ENCODE measurements at regions not wholly inside any gene's neighbourhood (a gene's known extent, or its start where the extent isn't known, plus 50 kb on each side); places are given as distances from the start of the nearest gene placed in this dataset.

DNA sequence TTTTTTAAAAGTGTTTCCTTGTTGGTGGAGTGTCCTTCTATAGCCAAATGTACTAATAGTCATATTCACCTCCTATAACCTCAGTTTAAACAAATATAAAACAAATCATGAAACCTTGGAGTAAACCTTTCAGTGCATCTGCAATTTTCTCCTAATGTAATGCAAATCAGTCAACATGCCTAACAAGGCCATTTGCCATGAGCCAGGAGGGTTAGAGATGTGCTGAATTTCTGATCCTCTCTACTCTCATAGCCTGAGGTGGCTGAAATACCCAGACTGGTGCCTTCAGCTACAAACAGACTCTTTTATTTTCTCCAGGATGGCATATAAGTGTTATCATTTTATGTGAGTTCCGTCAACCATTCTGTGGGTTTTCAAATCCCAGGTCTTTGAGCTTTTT lies 908.1 kb downstream of the GALC start:
- Histone ChIP-seq H3K4me3 (replicated peaks in 1 of 3; ENCODE audit: insufficient read depth in 1 of 3, low read depth in 1 of 3, low read length in 3 of 3) (no peak overlapping the region), H3K27me3 (ENCODE audit: control insufficient read depth in 2 of 2, insufficient read depth in 2 of 2, low read length in 2 of 2) (no peaks in the 10 kb centered on the region), H3K79me2 (ENCODE audit: control insufficient read depth, insufficient read depth, low read length) (no peaks in the 10 kb centered on the region), H3K9me1 (replicated peaks; ENCODE audit: control insufficient read depth, extremely low read depth, insufficient read depth, low read length) (no peaks in the 10 kb centered on the region), H3K9ac (replicated peaks; ENCODE audit: extremely low read depth, insufficient read depth, low read length) (no peak overlapping the region), H3K4me2 (ENCODE audit: insufficient read depth, low read length) (no peak overlapping the region), H3K36me3 (ENCODE audit: control insufficient read depth in 2 of 2, extremely low read depth in 1 of 2, insufficient read depth in 2 of 2, low read length in 2 of 2) (no peaks in the 10 kb centered on the region), H3K9me3 (replicated peaks; ENCODE audit: control insufficient read depth, insufficient read depth, low read length) (peaks cover 4% of the 10 kb centered on the region), H4K20me1 (replicated peaks; ENCODE audit: control insufficient read depth, extremely low read depth, insufficient read depth, low read length) (no peaks in the 10 kb centered on the region), H3K4me1 (ENCODE audit: control insufficient read depth, extremely low read depth, insufficient read depth, low read length) (no peaks in the 10 kb centered on the region), H3K27ac (ENCODE audit: insufficient read depth, low read depth, low read length) (no peak overlapping the region), H2AFZ (ENCODE audit: low read depth, low read length) (no peak overlapping the region)
- TF ChIP-seq, protein P1, sequence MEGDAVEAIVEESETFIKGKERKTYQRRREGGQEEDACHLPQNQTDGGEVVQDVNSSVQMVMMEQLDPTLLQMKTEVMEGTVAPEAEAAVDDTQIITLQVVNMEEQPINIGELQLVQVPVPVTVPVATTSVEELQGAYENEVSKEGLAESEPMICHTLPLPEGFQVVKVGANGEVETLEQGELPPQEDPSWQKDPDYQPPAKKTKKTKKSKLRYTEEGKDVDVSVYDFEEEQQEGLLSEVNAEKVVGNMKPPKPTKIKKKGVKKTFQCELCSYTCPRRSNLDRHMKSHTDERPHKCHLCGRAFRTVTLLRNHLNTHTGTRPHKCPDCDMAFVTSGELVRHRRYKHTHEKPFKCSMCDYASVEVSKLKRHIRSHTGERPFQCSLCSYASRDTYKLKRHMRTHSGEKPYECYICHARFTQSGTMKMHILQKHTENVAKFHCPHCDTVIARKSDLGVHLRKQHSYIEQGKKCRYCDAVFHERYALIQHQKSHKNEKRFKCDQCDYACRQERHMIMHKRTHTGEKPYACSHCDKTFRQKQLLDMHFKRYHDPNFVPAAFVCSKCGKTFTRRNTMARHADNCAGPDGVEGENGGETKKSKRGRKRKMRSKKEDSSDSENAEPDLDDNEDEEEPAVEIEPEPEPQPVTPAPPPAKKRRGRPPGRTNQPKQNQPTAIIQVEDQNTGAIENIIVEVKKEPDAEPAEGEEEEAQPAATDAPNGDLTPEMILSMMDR (IDR thresholded peaks at IDR 0.05; ENCODE audit: extremely low read depth in 1 of 2, insufficient read depth in 1 of 2, low read depth in 1 of 2, low read length in 2 of 2), result no peak
- no peak for TF ChIP-seq FOS (IDR thresholded peaks at IDR 0.05; ENCODE audit: borderline replicate concordance, insufficient read depth, low read length)
- no TSS peak for BruUV-seq (replicated peaks)
- dilution Hi-C loops (cut with MboI; ENCODE audit: extremely low pct_ligation_motif_present, low sequenced_read_pairs), result no loop called here
- FAIRE-seq (no peak), DNase-seq (ENCODE audit: low read depth, low spot score) (no peak)
- CTCF ChIA-PET, result no interaction called here
- POLR2A ChIA-PET, result no interaction called here
- intact Hi-C loops (cut with micrococcal nuclease), result no loop called here

DNA sequence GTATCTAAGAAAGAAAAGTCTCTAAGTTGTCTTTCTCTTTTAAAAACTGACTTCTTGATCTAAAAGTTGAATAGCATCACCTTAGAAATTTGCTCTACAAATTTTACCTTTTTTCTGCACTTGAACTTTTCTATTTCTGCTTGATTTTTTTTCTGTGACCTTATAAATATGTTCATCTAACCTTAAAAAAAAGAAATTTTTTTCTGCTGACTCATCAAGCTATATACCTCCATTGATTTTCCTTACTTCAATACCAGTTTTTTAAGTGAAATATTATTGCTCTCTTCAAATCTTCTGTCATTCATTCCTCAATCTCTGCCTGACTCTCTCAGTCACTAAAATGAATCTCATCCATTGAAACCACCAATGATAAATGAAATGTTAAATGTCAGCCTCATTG lies 910.1 kb downstream of the GALC start:
- H3K27me3 ChIP-seq (ENCODE audit: control insufficient read depth in 2 of 2, insufficient read depth in 2 of 2, low read length in 2 of 2), result no peaks in the 10 kb centered on the region
- H3K4me3 ChIP-seq (replicated peaks in 1 of 3; ENCODE audit: insufficient read depth in 1 of 3, low read depth in 1 of 3, low read length in 3 of 3), result no peak overlapping the region
- dilution Hi-C loops (cut with MboI; ENCODE audit: extremely low pct_ligation_motif_present, low sequenced_read_pairs) (no loop called here), intact Hi-C loops (cut with micrococcal nuclease) (no loop called here)
- POLR2A ChIA-PET, result no interaction called here
- H2AFZ ChIP-seq (ENCODE audit: low read depth, low read length), result no peak overlapping the region
- H3K4me2 ChIP-seq (ENCODE audit: insufficient read depth, low read length), result no peak overlapping the region
- FAIRE-seq (no peak), DNase-seq (ENCODE audit: low read depth, low spot score) (no peak)
- no peaks in the 10 kb centered on the region for H3K79me2 ChIP-seq (ENCODE audit: control insufficient read depth, insufficient read depth, low read length)
- no peaks in the 10 kb centered on the region for H4K20me1 ChIP-seq (replicated peaks; ENCODE audit: control insufficient read depth, extremely low read depth, insufficient read depth, low read length)
- H3K36me3 ChIP-seq (ENCODE audit: control insufficient read depth in 2 of 2, extremely low read depth in 1 of 2, insufficient read depth in 2 of 2, low read length in 2 of 2), result no peaks in the 10 kb centered on the region
- CTCF ChIA-PET, result no interaction called here
- H3K9me1 ChIP-seq (replicated peaks; ENCODE audit: control insufficient read depth, extremely low read depth, insufficient read depth, low read length), result no peaks in the 10 kb centered on the region
- TF ChIP-seq POLR2A (IDR thresholded peaks at IDR 0.05; ENCODE audit: low read depth, low read length) (no peak), GATA2 (IDR thresholded peaks at IDR 0.05; ENCODE audit: insufficient read depth, insufficient read length, low read depth, low read length) (no peak), EZH2 (IDR thresholded peaks at IDR 0.05; ENCODE audit: borderline replicate concordance, low read depth, low read length, severe bottlenecking) (no peak), JUN (IDR thresholded peaks at IDR 0.05; ENCODE audit: borderline replicate concordance, insufficient read depth, insufficient read length, low read depth) (no peak), POLR2AphosphoS5 (IDR thresholded peaks at IDR 0.05; ENCODE audit: insufficient read depth, low read depth, low read length) (no peak), MYC (IDR thresholded peaks at IDR 0.05; ENCODE audit: low read depth, low read length) (no peak), FOS (IDR thresholded peaks at IDR 0.05; ENCODE audit: borderline replicate concordance, insufficient read depth, low read length) (no peak)
- TF ChIP-seq, protein P2, sequence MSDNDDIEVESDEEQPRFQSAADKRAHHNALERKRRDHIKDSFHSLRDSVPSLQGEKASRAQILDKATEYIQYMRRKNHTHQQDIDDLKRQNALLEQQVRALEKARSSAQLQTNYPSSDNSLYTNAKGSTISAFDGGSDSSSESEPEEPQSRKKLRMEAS (IDR thresholded peaks at IDR 0.05; ENCODE audit: insufficient read depth, insufficient read length), result no peak
- TF ChIP-seq, protein P1 (IDR thresholded peaks at IDR 0.05; ENCODE audit: extremely low read depth in 1 of 2, insufficient read depth in 1 of 2, low read depth in 1 of 2, low read length in 2 of 2), result no peak
- no peak overlapping the region for H3K9ac ChIP-seq (replicated peaks; ENCODE audit: extremely low read depth, insufficient read depth, low read length)
- no peaks in the 10 kb centered on the region for H3K4me1 ChIP-seq (ENCODE audit: control insufficient read depth, extremely low read depth, insufficient read depth, low read length)
- H3K27ac ChIP-seq (ENCODE audit: insufficient read depth, low read depth, low read length), result no peak overlapping the region
- no TSS peak for BruUV-seq (replicated peaks)
- peaks cover 4% of the 10 kb centered on the region for H3K9me3 ChIP-seq (replicated peaks; ENCODE audit: control insufficient read depth, insufficient read depth, low read length)
